ENCODE measurements at regions not wholly inside any gene's neighbourhood (a gene's known extent, or its start where the extent isn't known, plus 50 kb on each side); places are given as distances from the start of the nearest gene placed in this dataset.

DNA sequence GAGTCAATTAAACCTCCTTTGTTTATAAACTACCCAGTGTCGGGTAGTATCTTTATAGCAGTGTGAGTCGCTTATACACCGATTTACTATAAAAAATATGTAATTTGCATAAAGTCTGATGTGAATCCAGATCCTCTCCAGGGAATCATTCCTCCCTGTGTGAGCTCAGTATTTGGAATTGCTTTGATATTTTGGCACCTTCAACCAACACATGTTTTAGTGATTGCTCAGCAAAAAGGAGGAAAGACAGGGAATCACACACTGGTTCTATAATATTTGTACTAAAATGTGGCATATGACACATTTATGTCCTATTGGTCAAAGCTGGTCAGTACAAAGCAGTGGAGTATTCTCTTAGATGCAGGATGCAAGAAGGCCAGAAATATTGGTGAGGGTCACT lies 703.9 kb upstream of the ATXN7L3B start:
- Histone ChIP-seq H2AFZ (ENCODE audit: low read length) (no peak overlapping the region), H3F3A (ENCODE audit: insufficient read depth, low read length) (no peaks in the 10 kb centered on the region), H3K79me2 (ENCODE audit: low read length) (no peaks in the 10 kb centered on the region), H3K9me3 (replicated peaks; ENCODE audit: insufficient read depth, low read length) (no peaks in the 10 kb centered on the region), H4K20me1 (ENCODE audit: insufficient read depth, low read length) (no peaks in the 10 kb centered on the region), H3K4me3 (ENCODE audit: low read length) (no peak overlapping the region), H3K9me2 (replicated peaks; ENCODE audit: insufficient read depth, low read length) (no peaks in the 10 kb centered on the region), H3K36me3 (replicated peaks; ENCODE audit: insufficient read depth, low read length) (no peaks in the 10 kb centered on the region), H3K4me2 (ENCODE audit: low read depth, low read length) (no peak overlapping the region), H3K9ac (ENCODE audit: low read length) (no peak overlapping the region), H3K4me1 (ENCODE audit: low read length) (no peaks in the 10 kb centered on the region), H3K27ac (ENCODE audit: low read length) (no peak overlapping the region), H3K27me3 (replicated peaks; ENCODE audit: insufficient read depth, low read length) (no peaks in the 10 kb centered on the region)
- no peak for DNase-seq
- TF ChIP-seq CTCF (IDR thresholded peaks at IDR 0.05; ENCODE audit: low read length) (no peak), EZH2phosphoT487 (IDR thresholded peaks at IDR 0.05; ENCODE audit: low read length) (no peak), EZH2 (optimal IDR thresholded peaks at IDR 0.05; ENCODE audit: low read depth, low read length) (no peak)

GRCh38 chr12:73841963-73842362 lies 695.7 kb upstream of the ATXN7L3B start:
- no peak overlapping the region for H3K9ac ChIP-seq (ENCODE audit: low read length)
- H3K79me2 ChIP-seq (ENCODE audit: low read length), result no peaks in the 10 kb centered on the region
- no peak overlapping the region for H2AFZ ChIP-seq (ENCODE audit: low read length)
- no peak overlapping the region for H3K4me3 ChIP-seq (ENCODE audit: low read length)
- H3K36me3 ChIP-seq (replicated peaks; ENCODE audit: insufficient read depth, low read length), result no peaks in the 10 kb centered on the region
- no peaks in the 10 kb centered on the region for H3F3A ChIP-seq (ENCODE audit: insufficient read depth, low read length)
- no peak overlapping the region for H3K27ac ChIP-seq (ENCODE audit: low read length)
- TF ChIP-seq EZH2phosphoT487 (IDR thresholded peaks at IDR 0.05; ENCODE audit: low read length), result no peak
- no peak for TF ChIP-seq EZH2 (optimal IDR thresholded peaks at IDR 0.05; ENCODE audit: low read depth, low read length)
- TF ChIP-seq CTCF (IDR thresholded peaks at IDR 0.05; ENCODE audit: low read length), result no peak
- H3K9me3 ChIP-seq (replicated peaks; ENCODE audit: insufficient read depth, low read length), result no peaks in the 10 kb centered on the region
- H3K27me3 ChIP-seq (replicated peaks; ENCODE audit: insufficient read depth, low read length), result no peaks in the 10 kb centered on the region
- H3K9me2 ChIP-seq (replicated peaks; ENCODE audit: insufficient read depth, low read length), result no peaks in the 10 kb centered on the region
- H3K4me2 ChIP-seq (ENCODE audit: low read depth, low read length), result no peak overlapping the region
- no peak for DNase-seq
- H4K20me1 ChIP-seq (ENCODE audit: insufficient read depth, low read length), result no peaks in the 10 kb centered on the region
- no peaks in the 10 kb centered on the region for H3K4me1 ChIP-seq (ENCODE audit: low read length)

GRCh38 chr12:73863546-73863945 lies 674.1 kb upstream of the ATXN7L3B start:
- Histone ChIP-seq H3K27ac (ENCODE audit: low read length) (no peak overlapping the region), H3K27me3 (replicated peaks; ENCODE audit: insufficient read depth, low read length) (no peaks in the 10 kb centered on the region), H3K36me3 (replicated peaks; ENCODE audit: insufficient read depth, low read length) (no peaks in the 10 kb centered on the region), H3F3A (ENCODE audit: insufficient read depth, low read length) (no peaks in the 10 kb centered on the region), H3K9ac (ENCODE audit: low read length) (no peak overlapping the region), H3K9me2 (replicated peaks; ENCODE audit: insufficient read depth, low read length) (no peaks in the 10 kb centered on the region), H3K4me2 (ENCODE audit: low read depth, low read length) (no peak overlapping the region), H4K20me1 (ENCODE audit: insufficient read depth, low read length) (no peaks in the 10 kb centered on the region), H3K4me1 (ENCODE audit: low read length) (no peaks in the 10 kb centered on the region), H3K79me2 (ENCODE audit: low read length) (no peaks in the 10 kb centered on the region), H3K4me3 (ENCODE audit: low read length) (no peak overlapping the region), H2AFZ (ENCODE audit: low read length) (no peak overlapping the region), H3K9me3 (replicated peaks; ENCODE audit: insufficient read depth, low read length) (no peaks in the 10 kb centered on the region)
- DNase-seq, result no peak
- no peak for TF ChIP-seq EZH2 (optimal IDR thresholded peaks at IDR 0.05; ENCODE audit: low read depth, low read length)
- TF ChIP-seq EZH2phosphoT487 (IDR thresholded peaks at IDR 0.05; ENCODE audit: low read length), result no peak
- no peak for TF ChIP-seq CTCF (IDR thresholded peaks at IDR 0.05; ENCODE audit: low read length)

All from MM.1S (cell line).